ENCODE measurements at regions not wholly inside any gene's neighbourhood (a gene's known extent, or its start where the extent isn't known, plus 50 kb on each side); places are given as distances from the start of the nearest gene placed in this dataset.
A peak's percentile ranks its signal among the peaks of the same experiment; 100 is the strongest.
"Not testable (repeated sequence)": the region's sequence is repeated elsewhere in the genome, so short reads cannot be mapped to it uniquely, and the experiment has no call there.

DNA sequence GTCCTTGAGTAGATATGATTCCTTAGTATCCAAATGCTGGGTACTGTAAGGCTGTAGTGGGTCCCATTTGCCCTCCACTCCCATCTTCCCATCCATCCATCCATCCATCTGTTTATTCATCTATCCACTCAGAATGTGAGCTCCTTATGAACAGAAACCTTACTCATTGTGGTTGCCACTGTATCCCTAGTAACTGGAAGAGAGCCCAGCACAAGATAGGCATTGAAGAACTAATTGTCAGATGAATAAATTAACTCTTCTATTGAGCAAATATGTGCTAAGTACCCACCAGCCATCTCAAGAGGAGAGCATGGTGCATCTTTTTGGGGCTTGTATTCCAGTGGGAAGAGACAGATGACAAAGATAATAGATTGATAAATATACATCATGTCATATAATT, 86.4 kb upstream of the SEZ6L start:
- no peak for DNase-seq
- no peak for TF ChIP-seq POLR2A (IDR thresholded peaks at IDR 0.05)
- TF ChIP-seq, protein P1, sequence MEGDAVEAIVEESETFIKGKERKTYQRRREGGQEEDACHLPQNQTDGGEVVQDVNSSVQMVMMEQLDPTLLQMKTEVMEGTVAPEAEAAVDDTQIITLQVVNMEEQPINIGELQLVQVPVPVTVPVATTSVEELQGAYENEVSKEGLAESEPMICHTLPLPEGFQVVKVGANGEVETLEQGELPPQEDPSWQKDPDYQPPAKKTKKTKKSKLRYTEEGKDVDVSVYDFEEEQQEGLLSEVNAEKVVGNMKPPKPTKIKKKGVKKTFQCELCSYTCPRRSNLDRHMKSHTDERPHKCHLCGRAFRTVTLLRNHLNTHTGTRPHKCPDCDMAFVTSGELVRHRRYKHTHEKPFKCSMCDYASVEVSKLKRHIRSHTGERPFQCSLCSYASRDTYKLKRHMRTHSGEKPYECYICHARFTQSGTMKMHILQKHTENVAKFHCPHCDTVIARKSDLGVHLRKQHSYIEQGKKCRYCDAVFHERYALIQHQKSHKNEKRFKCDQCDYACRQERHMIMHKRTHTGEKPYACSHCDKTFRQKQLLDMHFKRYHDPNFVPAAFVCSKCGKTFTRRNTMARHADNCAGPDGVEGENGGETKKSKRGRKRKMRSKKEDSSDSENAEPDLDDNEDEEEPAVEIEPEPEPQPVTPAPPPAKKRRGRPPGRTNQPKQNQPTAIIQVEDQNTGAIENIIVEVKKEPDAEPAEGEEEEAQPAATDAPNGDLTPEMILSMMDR (IDR thresholded peaks at IDR 0.05): no peak

DNA sequence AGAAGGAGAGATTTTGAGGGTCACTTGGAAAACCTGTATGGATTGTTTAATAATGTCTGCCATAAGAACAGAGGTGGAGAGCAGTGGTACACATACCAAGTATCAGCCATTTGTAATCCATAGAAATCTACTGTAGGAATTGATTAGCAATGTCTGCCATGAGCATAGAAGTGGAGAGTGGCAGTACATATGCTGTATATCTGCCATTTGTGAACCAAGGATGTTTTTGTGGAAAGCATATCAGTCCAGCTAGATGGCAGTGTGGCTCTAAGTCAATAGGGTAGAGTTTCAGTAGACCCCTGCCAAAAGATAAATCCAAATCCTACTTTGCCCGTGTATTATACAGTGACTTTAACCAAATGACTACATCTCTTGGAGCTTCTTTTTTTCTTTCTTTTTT, 82.9 kb upstream of the SEZ6L start:
- no peak for DNase-seq
- 8% methylated on average over 1 of the region's 1 CpG for WGBS (ENCODE audit: insufficient coverage, low coverage, low lambda C conversion rate, missing lambda C conversion rate)

More for the DNA sequence above, 86.4 kb upstream of the SEZ6L start:
- H3K4me3 ChIP-seq: no peak overlapping the region
- no peaks in the 10 kb centered on the region for H3K27me3 ChIP-seq
- ATAC-seq: no peak
- no peaks in the 10 kb centered on the region for H3K9me3 ChIP-seq
- no peak overlapping the region for H3K27ac ChIP-seq
- intact Hi-C loops (cut with DNase I): no loop called here
- H3K36me3 ChIP-seq: no peaks in the 10 kb centered on the region
- no peaks in the 10 kb centered on the region for H3K4me1 ChIP-seq

DNA sequence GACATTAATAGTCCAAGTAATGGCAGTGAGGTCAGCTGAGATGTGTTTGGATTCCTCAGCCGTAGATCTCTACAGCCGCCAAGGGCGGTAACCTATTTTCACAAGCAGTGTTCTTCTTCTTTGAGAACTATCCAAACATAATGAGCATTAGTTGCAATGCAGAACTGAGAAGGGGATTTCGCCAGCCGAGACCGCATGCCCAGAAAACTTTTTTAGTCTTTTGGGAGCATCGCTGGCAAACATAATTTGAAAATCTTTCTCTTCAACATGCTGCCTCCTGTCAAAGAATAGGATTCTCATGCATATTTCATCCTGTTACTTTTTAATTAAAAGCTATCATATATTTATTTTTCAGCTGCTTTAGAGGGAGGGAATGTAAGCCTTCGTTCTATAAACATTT, 81.4 kb upstream of the SEZ6L start:
- TF ChIP-seq, protein P1 (IDR thresholded peaks at IDR 0.05): no peak
- no peak for TF ChIP-seq POLR2A (IDR thresholded peaks at IDR 0.05)
- no peak for DNase-seq
- Histone ChIP-seq H3K4me1 (no peaks in the 10 kb centered on the region), H3K27ac (no peak overlapping the region), H3K9me3 (no peaks in the 10 kb centered on the region), H3K27me3 (no peaks in the 10 kb centered on the region), H3K4me3 (no peak overlapping the region), H3K36me3 (no peaks in the 10 kb centered on the region)
- ATAC-seq: no peak
- 62% methylated on average over 8 of the region's 8 CpGs for WGBS (ENCODE audit: insufficient coverage, low coverage, low lambda C conversion rate, missing lambda C conversion rate)
- intact Hi-C loops (cut with DNase I): no loop called here

More for the DNA sequence above, 82.9 kb upstream of the SEZ6L start:
- intact Hi-C loops (cut with DNase I): no loop called here
- Histone ChIP-seq H3K27ac (no peak overlapping the region), H3K27me3 (no peaks in the 10 kb centered on the region), H3K36me3 (no peaks in the 10 kb centered on the region), H3K4me3 (no peak overlapping the region), H3K9me3 (no peaks in the 10 kb centered on the region), H3K4me1 (no peaks in the 10 kb centered on the region)
- no peak for ATAC-seq
- TF ChIP-seq, protein P1 (IDR thresholded peaks at IDR 0.05): peak in 1 of 4 donors; percentile 11
- no peak for TF ChIP-seq POLR2A (IDR thresholded peaks at IDR 0.05)

DNA sequence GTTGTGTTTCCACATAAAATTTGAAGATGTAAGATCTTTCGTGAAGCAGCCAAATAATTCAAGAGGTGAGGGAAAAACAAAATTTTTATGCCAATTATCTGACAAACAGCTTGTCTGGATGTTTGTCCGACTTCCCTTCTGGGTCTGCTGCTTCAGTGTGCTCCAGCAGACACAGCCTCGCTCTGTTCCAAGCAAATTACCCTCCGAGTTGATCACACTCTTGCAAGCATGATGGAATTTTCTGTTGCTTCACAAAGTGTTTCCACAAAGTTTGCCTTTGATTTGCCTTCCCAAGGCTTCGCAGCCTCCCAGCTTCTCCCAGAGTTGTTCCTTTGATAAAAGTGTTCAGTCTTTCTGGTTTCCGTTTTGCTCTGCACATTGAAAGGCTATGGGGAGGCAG, 78.4 kb upstream of the SEZ6L start:
- WGBS (ENCODE audit: insufficient coverage, low coverage, low lambda C conversion rate, missing lambda C conversion rate): 50% methylated on average over 6 of the region's 6 CpGs
- Histone ChIP-seq H3K4me1 (no peaks in the 10 kb centered on the region), H3K36me3 (no peaks in the 10 kb centered on the region), H3K4me3 (no peak overlapping the region), H3K27me3 (no peaks in the 10 kb centered on the region), H3K9me3 (no peaks in the 10 kb centered on the region), H3K27ac (no peak overlapping the region)
- no peak for TF ChIP-seq POLR2A (IDR thresholded peaks at IDR 0.05)
- TF ChIP-seq, protein P1 (IDR thresholded peaks at IDR 0.05): no peak
- ATAC-seq (no peak), DNase-seq (no peak)
- intact Hi-C loops (cut with DNase I): no loop called here

DNA sequence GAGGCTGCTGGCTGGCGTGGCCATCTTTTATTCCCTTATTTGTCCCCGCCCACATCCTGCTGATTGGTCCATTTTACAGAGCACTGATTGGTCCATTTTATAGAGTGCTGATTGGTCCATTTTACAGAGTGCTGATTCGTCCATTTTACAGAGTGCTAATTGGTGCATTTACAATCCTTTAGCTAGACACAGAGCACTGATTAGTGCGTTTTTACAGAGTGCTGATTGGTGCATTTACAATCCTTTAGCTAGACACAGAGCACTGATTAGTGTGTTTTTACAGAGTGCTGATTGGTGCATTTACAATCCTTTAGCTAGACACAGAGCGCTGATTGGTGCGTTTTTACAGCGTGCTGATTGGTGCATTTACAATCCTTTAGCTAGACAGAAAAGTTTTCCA, 74.8 kb upstream of the SEZ6L start:
- ATAC-seq; intact Hi-C loops (cut with DNase I); H3K36me3 ChIP-seq; H3K27ac ChIP-seq; DNase-seq; H3K9me3 ChIP-seq; H3K27me3 ChIP-seq; H3K4me3 ChIP-seq; H3K4me1 ChIP-seq: not testable (repeated sequence)
- 62% methylated on average over 7 of the region's 7 CpGs for WGBS (ENCODE audit: insufficient coverage, low coverage, low lambda C conversion rate, missing lambda C conversion rate)
